Embryonic facial prominence (tissue), 1 donor: ENCODE measurements at regions not wholly inside any gene's neighbourhood (a gene's known extent, or its start where the extent isn't known, plus 50 kb on each side); places are given as distances from the start of the nearest gene placed in this dataset.
"Not testable (repeated sequence)": the region's sequence is repeated elsewhere in the genome, so short reads cannot be mapped to it uniquely, and the experiment has no call there.

Experiments used
- DNase-seq: peaks from one replicate; pipeline ENCODE4 v3.0.0-alpha.2; 2016; ENCODE audit errors: extremely low spot score

GRCh38 chr10:3574451-3574850 is 210.6 kb downstream of the KLF6 start:
- no peak for DNase-seq

GRCh38 chr10:3573498-3573897 is 211.5 kb downstream of the KLF6 start:
- no peak for DNase-seq

- no peak for DNase-seq
Observed at GRCh38 chr10:3571310-3571825, 213.6 kb downstream of the KLF6 start.

GRCh38 chr10:3570855-3571266 is 214.1 kb downstream of the KLF6 start:
- no peak for DNase-seq

GRCh38 chr10:3570131-3570729 is 214.8 kb downstream of the KLF6 start:
- DNase-seq: no peak

- no peak for DNase-seq
Observed at GRCh38 chr10:3568983-3569382, 216.0 kb downstream of the KLF6 start.

- no peak for DNase-seq
Observed at GRCh38 chr10:3568392-3568791, 216.6 kb downstream of the KLF6 start.

- DNase-seq: no peak
Observed at GRCh38 chr10:3567291-3567963, 217.6 kb downstream of the KLF6 start.

GRCh38 chr10:3566627-3567026 is 218.4 kb downstream of the KLF6 start:
- DNase-seq: no peak

GRCh38 chr10:3564346-3565002 is 220.5 kb downstream of the KLF6 start:
- DNase-seq: no peak

GRCh38 chr10:3563298-3563697 is 221.7 kb downstream of the KLF6 start:
- DNase-seq: no peak

GRCh38 chr10:3560628-3561027 is 224.4 kb downstream of the KLF6 start:
- DNase-seq: not testable (repeated sequence)

- no peak for DNase-seq
Observed at GRCh38 chr10:3559527-3559926, 225.5 kb downstream of the KLF6 start.

- no peak for DNase-seq
Observed at GRCh38 chr10:3559011-3559410, 226.0 kb downstream of the KLF6 start.

GRCh38 chr10:3556191-3557017 is 228.6 kb downstream of the KLF6 start:
- not testable (repeated sequence) for DNase-seq

- no peak for DNase-seq
Observed at GRCh38 chr10:3554121-3554522, 230.9 kb downstream of the KLF6 start.

- no peak for DNase-seq
Observed at GRCh38 chr10:3552281-3552680, 232.7 kb downstream of the KLF6 start.

GRCh38 chr10:3551761-3552160 is 233.2 kb downstream of the KLF6 start:
- no peak for DNase-seq

- no peak for DNase-seq
Observed at GRCh38 chr10:3549118-3549517, 235.9 kb downstream of the KLF6 start.

GRCh38 chr10:3548702-3549101 is 236.3 kb downstream of the KLF6 start:
- DNase-seq: no peak

- DNase-seq: no peak
Observed at GRCh38 chr10:3548076-3548475, 236.9 kb downstream of the KLF6 start.

GRCh38 chr10:3544561-3544960 is 240.4 kb downstream of the KLF6 start:
- no peak for DNase-seq
